NB4 (cell line): ENCODE measurements at regions not wholly inside any gene's neighbourhood (a gene's known extent, or its start where the extent isn't known, plus 50 kb on each side); places are given as distances from the start of the nearest gene placed in this dataset.

ENCODE experiments used
- CTCF ChIP-seq: IDR thresholded peaks from one replicate; pipeline ENCODE4 v1.5.1; 2012; ENCODE audit warnings: low read depth, low read length
- TF ChIP-seq, protein P1 (sequence below): IDR thresholded peaks from 2 replicates; pipeline ENCODE4 v1.6.1; 2011; ENCODE audit warnings: low read depth, low read length

- TF ChIP-seq, protein P1, sequence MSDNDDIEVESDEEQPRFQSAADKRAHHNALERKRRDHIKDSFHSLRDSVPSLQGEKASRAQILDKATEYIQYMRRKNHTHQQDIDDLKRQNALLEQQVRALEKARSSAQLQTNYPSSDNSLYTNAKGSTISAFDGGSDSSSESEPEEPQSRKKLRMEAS: no peak
- no peak for TF ChIP-seq CTCF
These were observed 419.8 kb upstream of the THBS1 start for GRCh38 chr15:39161096-39161495.
